Left cardiac atrium (tissue), 4 donors: ENCODE measurements at regions not wholly inside any gene's neighbourhood (a gene's known extent, or its start where the extent isn't known, plus 50 kb on each side); places are given as distances from the start of the nearest gene placed in this dataset.
"Not testable (repeated sequence)": the region's sequence is repeated elsewhere in the genome, so short reads cannot be mapped to it uniquely, and the experiment has no call there.

ENCODE experiments used
- ATAC-seq, 2 donors: fragments of 200-7000 bp; cut with Tn5 transposase; one replicate each; pipeline ENCODE4 v1.9.1; 2020; ENCODE audit warnings: mild to moderate bottlenecking in 2 of 2, moderate library complexity in 2 of 2
- DNase-seq: peaks from one replicate; pipeline ENCODE4 v3.0.0-alpha.2; 2020
- intact Hi-C, 2 donors: fragments of 100-400 bp; cut with DNase I; formaldehyde crosslinking; loops; one replicate each; pipeline versions ENCODE4 v1.14.1 to v1.15.1; 2022 to 2023
- donor health status: DM: no; HTN: yes; CAD: no.
- donor health status: DM: no; HTN: yes; CAD: no; lungs with severe emphysema.
- donor health status: DM: yes; HTN: yes; CAD: no.
- donor health status: Dilated cardiomyopathy.

GRCh38 chr1:29592261-29592615, 355.9 kb downstream of the PTPRU start:
- intact Hi-C loops, result no loop called here
- ATAC-seq, result no peak
- no peak for DNase-seq

GRCh38 chr1:29591601-29592260, 355.4 kb downstream of the PTPRU start:
- intact Hi-C loops, result no loop called here
- DNase-seq, result no peak
- ATAC-seq, result no peak

GRCh38 chr1:29590583-29591565, 354.6 kb downstream of the PTPRU start:
- intact Hi-C loops, result no loop called here
- no peak for ATAC-seq
- no peak for DNase-seq

DNA sequence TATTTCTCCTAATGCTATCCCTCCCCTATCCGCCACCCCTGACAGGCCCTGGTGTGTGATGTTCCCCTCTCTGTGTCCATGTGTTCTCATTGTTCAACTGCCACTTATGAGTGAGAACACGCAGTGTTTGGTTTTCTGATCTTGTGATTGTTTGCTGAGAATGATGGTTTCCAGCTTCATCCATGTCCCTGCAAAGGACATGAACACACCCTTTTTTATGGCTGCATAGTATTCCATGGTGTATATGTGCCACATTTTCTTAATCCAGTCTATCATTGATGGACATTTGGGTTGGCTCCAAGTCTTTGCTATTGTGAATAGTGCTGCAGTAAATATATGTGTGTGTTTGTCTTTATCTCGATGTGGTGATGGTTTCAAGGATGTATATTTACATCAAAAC, 353.4 kb downstream of the PTPRU start:
- intact Hi-C loops, DNase-seq, ATAC-seq: not testable (repeated sequence)

- intact Hi-C loops, result no loop called here
- ATAC-seq (no peak), DNase-seq (no peak)
Observed at GRCh38 chr1:29586991-29587745, 350.8 kb downstream of the PTPRU start.

- DNase-seq (no peak), ATAC-seq (no peak)
- intact Hi-C loops, result no loop called here
Observed at GRCh38 chr1:29586215-29586614, 349.9 kb downstream of the PTPRU start.

DNA sequence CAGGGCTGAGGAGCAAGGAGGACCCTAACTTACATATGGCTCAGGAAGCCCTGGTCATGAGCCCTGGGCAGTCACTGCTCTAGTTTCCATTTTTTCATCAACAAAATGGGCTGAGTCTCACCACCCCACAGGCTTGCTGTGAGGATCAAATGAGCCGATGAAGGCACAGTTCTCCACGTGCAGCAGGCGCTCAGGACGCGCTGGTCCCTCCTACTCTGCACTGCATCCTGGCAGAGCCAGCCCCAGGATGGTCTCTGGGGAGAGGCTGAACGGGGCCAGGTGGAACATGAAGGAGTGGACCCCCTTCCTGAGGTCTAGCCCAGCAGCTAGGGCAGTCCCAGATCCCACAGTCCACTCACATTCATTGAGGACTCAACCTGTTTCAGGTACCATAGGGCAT, 349.3 kb downstream of the PTPRU start:
- ATAC-seq (no peak), DNase-seq (no peak)

DNA sequence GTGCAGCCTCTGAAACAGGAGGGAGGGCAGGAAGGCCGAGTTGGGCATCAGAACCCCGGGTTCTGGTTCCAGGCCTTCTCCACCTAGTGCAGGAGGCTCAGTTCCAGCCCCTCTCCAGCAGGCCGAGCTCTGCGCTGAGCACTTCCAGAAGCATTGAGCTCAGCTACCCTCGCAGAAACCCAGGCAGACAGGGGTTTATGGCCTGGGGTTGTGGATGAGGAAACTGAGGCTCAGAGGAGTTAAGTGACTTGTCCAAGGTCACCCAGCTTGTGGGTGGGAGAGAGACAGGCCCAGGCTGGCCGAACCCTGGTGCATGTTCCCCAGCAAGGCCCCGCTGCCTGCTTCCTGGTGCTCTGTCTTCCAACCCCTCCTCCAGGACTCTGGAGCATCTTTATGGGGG, 348.9 kb downstream of the PTPRU start:
- DNase-seq (no peak), ATAC-seq (no peak)
- intact Hi-C loops, result no loop called here

More for the DNA sequence above, 349.3 kb downstream of the PTPRU start:
- intact Hi-C loops, result no loop called here

DNA sequence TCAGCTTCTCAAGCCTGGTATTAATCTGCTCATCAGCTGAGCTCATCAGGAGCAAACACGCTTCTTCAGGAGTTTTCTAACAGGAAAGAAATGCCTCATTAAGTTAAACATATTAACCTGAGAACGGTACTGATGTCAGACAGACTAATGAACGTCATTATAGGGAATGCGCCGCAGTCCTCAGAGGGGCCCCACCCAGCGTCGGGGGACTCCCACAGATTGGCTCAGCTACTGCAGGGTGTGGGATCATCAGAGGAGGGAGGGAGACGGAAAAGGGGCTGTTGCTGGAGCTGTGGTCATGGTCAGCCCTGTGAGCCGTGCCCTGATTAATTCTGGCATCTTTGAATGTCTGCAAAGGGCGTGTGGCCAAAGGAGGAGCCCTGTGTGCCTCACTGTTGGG, 348.5 kb downstream of the PTPRU start:
- DNase-seq (no peak), ATAC-seq (peak in 1 of 2 donors; percentile 40)
- intact Hi-C loops, result no loop called here

- intact Hi-C loops, result no loop called here
- ATAC-seq, result no peak
Observed at GRCh38 chr1:29584362-29584761, 348.0 kb downstream of the PTPRU start.

DNA sequence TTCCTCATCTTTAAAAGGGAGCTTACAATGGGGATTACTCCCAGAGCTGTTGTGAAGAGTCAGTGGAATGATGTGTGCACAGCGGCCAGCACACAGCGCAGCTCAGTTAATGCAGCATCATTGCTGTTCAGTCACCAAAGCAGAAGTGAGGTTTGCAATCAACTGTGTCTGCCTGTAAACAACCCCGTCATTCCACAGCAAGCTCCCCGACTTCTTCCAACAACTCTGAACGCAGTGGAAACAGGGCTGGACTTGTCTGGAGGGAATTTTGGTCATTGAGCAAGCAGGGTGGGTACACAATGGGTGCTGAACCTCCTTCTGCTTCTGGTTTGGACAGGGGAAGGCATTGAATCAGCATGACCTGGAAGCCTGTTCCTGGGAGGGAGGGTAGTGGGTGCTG, 347.4 kb downstream of the PTPRU start:
- intact Hi-C loops, result no loop called here
- no peak for ATAC-seq
- no peak for DNase-seq

More at GRCh38 chr1:29584362-29584761, 348.0 kb downstream of the PTPRU start:
- DNase-seq, result no peak

DNA sequence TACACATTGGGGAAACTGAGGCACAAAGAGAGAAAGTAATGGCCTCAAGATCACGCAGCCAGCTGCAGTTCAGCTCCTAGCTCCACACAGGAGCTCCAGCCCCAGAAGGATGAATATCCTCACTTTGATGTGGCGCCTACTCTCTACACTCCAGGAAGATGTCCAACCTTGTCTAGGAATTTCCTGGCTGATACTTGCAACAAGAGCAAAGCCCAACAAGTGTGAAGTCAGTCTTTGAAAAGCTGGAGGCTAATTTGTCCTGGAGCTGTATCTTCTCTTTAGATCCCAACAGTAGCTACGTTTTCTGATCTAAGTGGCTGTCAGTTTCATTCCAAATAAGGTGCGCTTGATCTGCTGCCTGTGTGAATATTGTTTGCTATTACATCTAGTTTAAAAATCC, 344.9 kb downstream of the PTPRU start:
- DNase-seq, result no peak
- intact Hi-C loops, result no loop called here
- no peak for ATAC-seq

DNA sequence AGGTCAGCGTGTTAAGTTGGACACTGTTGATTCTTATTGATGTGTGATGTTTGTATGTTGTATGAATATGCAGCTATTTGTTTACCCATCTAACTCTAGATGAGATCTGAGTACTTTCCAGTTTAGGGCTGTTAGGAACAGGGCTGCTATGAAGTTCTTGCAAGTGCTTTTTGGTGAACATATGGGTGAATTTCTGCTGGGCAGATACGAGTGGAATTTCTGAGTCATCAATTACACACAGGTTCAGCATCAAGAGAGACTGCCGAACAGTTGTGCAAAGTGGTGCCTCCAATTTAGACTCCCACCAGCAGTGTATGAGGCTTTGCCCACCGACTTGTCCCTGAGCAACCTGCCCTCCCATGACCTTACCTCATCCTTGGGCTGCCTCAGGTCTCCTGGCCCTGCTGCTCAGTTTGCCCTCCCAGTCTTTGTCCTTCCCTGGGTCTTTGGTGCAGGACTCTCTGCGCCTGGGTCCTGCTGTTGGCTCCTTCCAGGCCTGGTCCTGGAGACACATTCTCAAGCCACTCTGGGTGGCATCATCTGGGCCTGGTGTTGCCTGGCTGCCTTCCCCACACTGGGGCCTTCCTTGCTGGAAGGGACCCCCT, 343.6 kb downstream of the PTPRU start:
- intact Hi-C loops, result no loop called here
- no peak for DNase-seq
- ATAC-seq, result no peak

- intact Hi-C loops, result no loop called here
- no peak for ATAC-seq
- no peak for DNase-seq
Observed at GRCh38 chr1:29577512-29577911, 341.2 kb downstream of the PTPRU start.

DNA sequence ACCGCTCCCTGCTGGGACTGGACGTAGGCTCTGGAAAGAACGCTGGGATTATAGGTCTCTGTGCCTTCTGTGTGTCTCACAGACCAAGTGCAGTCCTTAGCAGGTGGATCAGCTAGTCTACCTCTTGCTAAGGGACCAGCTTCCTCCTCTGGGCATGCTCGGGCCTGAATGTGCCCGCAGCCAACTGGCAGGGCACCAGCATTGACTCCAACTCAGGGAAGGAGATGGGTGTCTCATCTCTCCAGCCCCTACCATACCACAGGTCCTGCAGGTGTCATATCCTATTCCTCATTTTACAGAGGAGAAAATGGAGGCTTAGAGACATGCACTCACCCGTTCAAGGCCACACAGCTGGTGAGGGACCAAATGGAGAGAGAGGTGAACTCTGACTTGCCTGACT, 340.2 kb downstream of the PTPRU start:
- no peak for ATAC-seq
- intact Hi-C loops, result no loop called here

GRCh38 chr1:29575826-29576225, 339.5 kb downstream of the PTPRU start:
- intact Hi-C loops, result no loop called here
- ATAC-seq (no peak), DNase-seq (no peak)

More for the DNA sequence above, 340.2 kb downstream of the PTPRU start:
- DNase-seq, result no peak

DNA sequence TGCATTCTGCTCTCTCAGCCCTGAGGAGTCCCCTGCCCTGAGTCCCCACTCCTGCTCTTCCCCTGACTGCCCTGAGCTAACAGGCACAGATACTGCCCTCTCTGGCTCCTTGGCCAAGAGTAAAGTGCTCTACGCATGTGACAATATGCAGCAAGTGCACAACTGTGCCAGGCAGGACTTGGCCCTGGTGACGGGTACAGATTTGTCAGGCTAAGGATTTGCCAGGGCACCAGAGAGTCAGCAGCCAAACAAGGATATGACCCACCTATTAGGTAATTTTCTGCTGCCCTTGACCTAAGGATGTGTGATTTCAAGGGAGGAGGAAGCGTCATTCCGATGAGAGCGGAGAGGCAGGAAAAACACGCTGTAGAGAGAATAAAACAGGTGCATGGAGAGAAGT, 339.0 kb downstream of the PTPRU start:
- intact Hi-C loops, result no loop called here
- ATAC-seq, result peak in 1 of 2 donors; percentile 89
- no peak for DNase-seq

GRCh38 chr1:29574871-29575270, 338.5 kb downstream of the PTPRU start:
- intact Hi-C loops, result no loop called here
- no peak for ATAC-seq
- no peak for DNase-seq

DNA sequence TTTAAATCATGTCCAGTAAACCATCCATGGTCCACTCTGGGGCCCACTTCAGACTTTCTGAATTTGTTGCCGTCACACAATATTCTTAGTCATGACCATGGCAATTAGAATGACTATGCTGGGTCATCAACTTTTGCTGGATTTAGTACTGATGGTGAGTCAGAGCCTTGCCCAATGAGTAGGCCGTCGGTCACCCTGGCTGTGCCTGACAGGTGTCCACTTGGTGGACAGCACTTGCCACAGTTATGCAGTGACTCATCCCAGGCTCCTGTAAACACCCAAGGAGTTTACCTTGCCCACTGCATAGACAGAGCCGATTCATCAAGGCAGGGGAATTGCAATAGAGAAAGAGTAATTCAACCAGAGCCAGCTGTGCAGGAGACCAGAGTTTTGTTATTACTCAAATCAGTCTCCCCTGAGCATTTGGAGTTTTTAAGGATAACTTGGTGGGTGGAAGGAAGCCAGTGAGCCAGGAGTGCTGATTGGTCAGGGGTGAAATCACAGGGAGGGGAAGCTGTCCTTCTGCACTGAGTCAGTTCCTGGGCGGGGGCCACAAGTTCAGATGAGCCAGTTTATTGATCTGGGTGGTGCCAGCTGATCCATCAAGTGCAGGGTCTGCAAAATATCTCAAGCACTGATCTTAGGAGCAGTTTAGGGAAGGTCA, 333.8 kb downstream of the PTPRU start:
- ATAC-seq, result peak in 1 of 2 donors; percentile 77
- intact Hi-C loops, result no loop called here
- no peak for DNase-seq
